ENCODE measurements at regions not wholly inside any gene's neighbourhood (a gene's known extent, or its start where the extent isn't known, plus 50 kb on each side); places are given as distances from the start of the nearest gene placed in this dataset.

- TF ChIP-seq EZH2 (IDR thresholded peaks at IDR 0.05; ENCODE audit: borderline replicate concordance, insufficient read depth, low read depth, low read length, poor library complexity, severe bottlenecking) (no peak), CTCF (IDR thresholded peaks at IDR 0.05) (no peak)
Observed at GRCh38 chr9:91033270-91033669, 231.7 kb downstream of the SYK start.
